ENCODE measurements at regions not wholly inside any gene's neighbourhood (a gene's known extent, or its start where the extent isn't known, plus 50 kb on each side); places are given as distances from the start of the nearest gene placed in this dataset.

GRCh38 chr5:21159510-21160059 is 1171.6 kb upstream of the CDH18 start:
- no peak for DNase-seq (ENCODE audit: low read depth in 1 of 2, low spot score in 1 of 2)
- no peak overlapping the region for H3K4me3 ChIP-seq (replicated peaks; ENCODE audit: insufficient read depth, low read length)
- no peak overlapping the region for H3K27ac ChIP-seq (replicated peaks)
- no peaks in the 10 kb centered on the region for H3K27me3 ChIP-seq (ENCODE audit: insufficient read depth, poor library complexity, severe bottlenecking)
- TF ChIP-seq REST (IDR thresholded peaks at IDR 0.05; ENCODE audit: insufficient replicate concordance, low read depth) (no peak), POLR2AphosphoS5 (IDR thresholded peaks at IDR 0.05; ENCODE audit: low read depth) (no peak), CTCF (IDR thresholded peaks at IDR 0.05; ENCODE audit: insufficient read depth, low read length) (no peak)

GRCh38 chr5:21154526-21154925 is 1166.5 kb upstream of the CDH18 start:
- no peaks in the 10 kb centered on the region for H3K27me3 ChIP-seq (ENCODE audit: insufficient read depth, poor library complexity, severe bottlenecking)
- H3K27ac ChIP-seq (replicated peaks), result no peak overlapping the region
- TF ChIP-seq GABPA (IDR thresholded peaks at IDR 0.05; ENCODE audit: low read depth) (no peak), REST (IDR thresholded peaks at IDR 0.05; ENCODE audit: insufficient replicate concordance, low read depth) (no peak), POLR2AphosphoS5 (IDR thresholded peaks at IDR 0.05; ENCODE audit: low read depth) (no peak), CTCF (IDR thresholded peaks at IDR 0.05; ENCODE audit: insufficient read depth, low read length) (no peak), SPI1 (IDR thresholded peaks at IDR 0.05; ENCODE audit: borderline replicate concordance, low read depth) (no peak)
- H3K4me3 ChIP-seq (replicated peaks; ENCODE audit: insufficient read depth, low read length), result no peak overlapping the region
- DNase-seq (ENCODE audit: low read depth in 1 of 2, low spot score in 1 of 2), result no peak

GRCh38 chr5:21152611-21153010 is 1164.6 kb upstream of the CDH18 start:
- H3K4me3 ChIP-seq (replicated peaks; ENCODE audit: insufficient read depth, low read length), result no peak overlapping the region
- no peak overlapping the region for H3K27ac ChIP-seq (replicated peaks)
- no peaks in the 10 kb centered on the region for H3K27me3 ChIP-seq (ENCODE audit: insufficient read depth, poor library complexity, severe bottlenecking)
- TF ChIP-seq REST (IDR thresholded peaks at IDR 0.05; ENCODE audit: insufficient replicate concordance, low read depth), result no peak
- DNase-seq (ENCODE audit: low read depth in 1 of 2, low spot score in 1 of 2), result no peak

- no peak for TF ChIP-seq POLR2AphosphoS5 (IDR thresholded peaks at IDR 0.05; ENCODE audit: low read depth)
- no peak for TF ChIP-seq CTCF (IDR thresholded peaks at IDR 0.05; ENCODE audit: insufficient read depth, low read length)
- TF ChIP-seq SPI1 (IDR thresholded peaks at IDR 0.05; ENCODE audit: borderline replicate concordance, low read depth), result no peak
- TF ChIP-seq GABPA (IDR thresholded peaks at IDR 0.05; ENCODE audit: low read depth), result no peak
- TF ChIP-seq REST (IDR thresholded peaks at IDR 0.05; ENCODE audit: insufficient replicate concordance, low read depth), result no peak
- H3K27me3 ChIP-seq (ENCODE audit: insufficient read depth, poor library complexity, severe bottlenecking), result no peaks in the 10 kb centered on the region
- no peak overlapping the region for H3K4me3 ChIP-seq (replicated peaks; ENCODE audit: insufficient read depth, low read length)
- DNase-seq (ENCODE audit: low read depth in 1 of 2, low spot score in 1 of 2), result no peak
- no peak overlapping the region for H3K27ac ChIP-seq (replicated peaks)
Measured at GRCh38 chr5:21145376-21145775, 1157.4 kb upstream of the CDH18 start.
